ENCODE measurements at regions not wholly inside any gene's neighbourhood (a gene's known extent, or its start where the extent isn't known, plus 50 kb on each side); places are given as distances from the start of the nearest gene placed in this dataset.

DNA sequence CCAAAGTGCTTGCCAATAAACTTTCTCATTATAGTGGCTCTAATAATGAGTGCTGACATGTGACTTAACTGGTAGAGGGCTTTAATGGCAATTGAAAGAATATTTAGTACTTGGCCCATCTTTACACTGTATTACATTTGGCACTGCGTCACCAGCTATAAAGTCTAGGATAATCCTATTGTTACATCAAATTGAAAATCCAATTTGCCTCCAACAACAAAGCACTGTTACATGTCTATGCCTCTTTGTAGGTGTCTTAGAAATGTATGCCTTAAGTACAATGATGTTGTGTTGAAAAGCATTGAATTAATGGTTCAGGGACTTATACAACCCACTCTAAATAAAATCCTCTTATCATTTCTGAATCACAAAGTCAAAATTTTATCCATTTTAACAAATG lies 420.4 kb upstream of the JAG1 start:
- TF ChIP-seq, protein P1, sequence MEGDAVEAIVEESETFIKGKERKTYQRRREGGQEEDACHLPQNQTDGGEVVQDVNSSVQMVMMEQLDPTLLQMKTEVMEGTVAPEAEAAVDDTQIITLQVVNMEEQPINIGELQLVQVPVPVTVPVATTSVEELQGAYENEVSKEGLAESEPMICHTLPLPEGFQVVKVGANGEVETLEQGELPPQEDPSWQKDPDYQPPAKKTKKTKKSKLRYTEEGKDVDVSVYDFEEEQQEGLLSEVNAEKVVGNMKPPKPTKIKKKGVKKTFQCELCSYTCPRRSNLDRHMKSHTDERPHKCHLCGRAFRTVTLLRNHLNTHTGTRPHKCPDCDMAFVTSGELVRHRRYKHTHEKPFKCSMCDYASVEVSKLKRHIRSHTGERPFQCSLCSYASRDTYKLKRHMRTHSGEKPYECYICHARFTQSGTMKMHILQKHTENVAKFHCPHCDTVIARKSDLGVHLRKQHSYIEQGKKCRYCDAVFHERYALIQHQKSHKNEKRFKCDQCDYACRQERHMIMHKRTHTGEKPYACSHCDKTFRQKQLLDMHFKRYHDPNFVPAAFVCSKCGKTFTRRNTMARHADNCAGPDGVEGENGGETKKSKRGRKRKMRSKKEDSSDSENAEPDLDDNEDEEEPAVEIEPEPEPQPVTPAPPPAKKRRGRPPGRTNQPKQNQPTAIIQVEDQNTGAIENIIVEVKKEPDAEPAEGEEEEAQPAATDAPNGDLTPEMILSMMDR (IDR thresholded peaks at IDR 0.05): no peak
- TF ChIP-seq ELF1 (IDR thresholded peaks at IDR 0.05) (no peak), RAD21 (IDR thresholded peaks at IDR 0.05; ENCODE audit: low read length) (no peak), FOXM1 (IDR thresholded peaks at IDR 0.05; ENCODE audit: low read depth) (no peak), EP300 (IDR thresholded peaks at IDR 0.05; ENCODE audit: borderline replicate concordance in 1 of 2, low read depth in 1 of 2, low read length in 1 of 2) (no peak), RFX5 (IDR thresholded peaks at IDR 0.05; ENCODE audit: low read length) (no peak)
- TF ChIP-seq, protein P2, sequence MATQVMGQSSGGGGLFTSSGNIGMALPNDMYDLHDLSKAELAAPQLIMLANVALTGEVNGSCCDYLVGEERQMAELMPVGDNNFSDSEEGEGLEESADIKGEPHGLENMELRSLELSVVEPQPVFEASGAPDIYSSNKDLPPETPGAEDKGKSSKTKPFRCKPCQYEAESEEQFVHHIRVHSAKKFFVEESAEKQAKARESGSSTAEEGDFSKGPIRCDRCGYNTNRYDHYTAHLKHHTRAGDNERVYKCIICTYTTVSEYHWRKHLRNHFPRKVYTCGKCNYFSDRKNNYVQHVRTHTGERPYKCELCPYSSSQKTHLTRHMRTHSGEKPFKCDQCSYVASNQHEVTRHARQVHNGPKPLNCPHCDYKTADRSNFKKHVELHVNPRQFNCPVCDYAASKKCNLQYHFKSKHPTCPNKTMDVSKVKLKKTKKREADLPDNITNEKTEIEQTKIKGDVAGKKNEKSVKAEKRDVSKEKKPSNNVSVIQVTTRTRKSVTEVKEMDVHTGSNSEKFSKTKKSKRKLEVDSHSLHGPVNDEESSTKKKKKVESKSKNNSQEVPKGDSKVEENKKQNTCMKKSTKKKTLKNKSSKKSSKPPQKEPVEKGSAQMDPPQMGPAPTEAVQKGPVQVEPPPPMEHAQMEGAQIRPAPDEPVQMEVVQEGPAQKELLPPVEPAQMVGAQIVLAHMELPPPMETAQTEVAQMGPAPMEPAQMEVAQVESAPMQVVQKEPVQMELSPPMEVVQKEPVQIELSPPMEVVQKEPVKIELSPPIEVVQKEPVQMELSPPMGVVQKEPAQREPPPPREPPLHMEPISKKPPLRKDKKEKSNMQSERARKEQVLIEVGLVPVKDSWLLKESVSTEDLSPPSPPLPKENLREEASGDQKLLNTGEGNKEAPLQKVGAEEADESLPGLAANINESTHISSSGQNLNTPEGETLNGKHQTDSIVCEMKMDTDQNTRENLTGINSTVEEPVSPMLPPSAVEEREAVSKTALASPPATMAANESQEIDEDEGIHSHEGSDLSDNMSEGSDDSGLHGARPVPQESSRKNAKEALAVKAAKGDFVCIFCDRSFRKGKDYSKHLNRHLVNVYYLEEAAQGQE (IDR thresholded peaks at IDR 0.05; ENCODE audit: low read depth, low read length): no peak
- TF ChIP-seq, protein P3, sequence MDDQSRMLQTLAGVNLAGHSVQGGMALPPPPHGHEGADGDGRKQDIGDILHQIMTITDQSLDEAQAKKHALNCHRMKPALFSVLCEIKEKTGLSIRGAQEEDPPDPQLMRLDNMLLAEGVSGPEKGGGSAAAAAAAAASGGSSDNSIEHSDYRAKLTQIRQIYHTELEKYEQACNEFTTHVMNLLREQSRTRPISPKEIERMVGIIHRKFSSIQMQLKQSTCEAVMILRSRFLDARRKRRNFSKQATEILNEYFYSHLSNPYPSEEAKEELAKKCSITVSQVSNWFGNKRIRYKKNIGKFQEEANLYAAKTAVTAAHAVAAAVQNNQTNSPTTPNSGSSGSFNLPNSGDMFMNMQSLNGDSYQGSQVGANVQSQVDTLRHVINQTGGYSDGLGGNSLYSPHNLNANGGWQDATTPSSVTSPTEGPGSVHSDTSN (IDR thresholded peaks at IDR 0.05): no peak
- TF ChIP-seq, protein P4, sequence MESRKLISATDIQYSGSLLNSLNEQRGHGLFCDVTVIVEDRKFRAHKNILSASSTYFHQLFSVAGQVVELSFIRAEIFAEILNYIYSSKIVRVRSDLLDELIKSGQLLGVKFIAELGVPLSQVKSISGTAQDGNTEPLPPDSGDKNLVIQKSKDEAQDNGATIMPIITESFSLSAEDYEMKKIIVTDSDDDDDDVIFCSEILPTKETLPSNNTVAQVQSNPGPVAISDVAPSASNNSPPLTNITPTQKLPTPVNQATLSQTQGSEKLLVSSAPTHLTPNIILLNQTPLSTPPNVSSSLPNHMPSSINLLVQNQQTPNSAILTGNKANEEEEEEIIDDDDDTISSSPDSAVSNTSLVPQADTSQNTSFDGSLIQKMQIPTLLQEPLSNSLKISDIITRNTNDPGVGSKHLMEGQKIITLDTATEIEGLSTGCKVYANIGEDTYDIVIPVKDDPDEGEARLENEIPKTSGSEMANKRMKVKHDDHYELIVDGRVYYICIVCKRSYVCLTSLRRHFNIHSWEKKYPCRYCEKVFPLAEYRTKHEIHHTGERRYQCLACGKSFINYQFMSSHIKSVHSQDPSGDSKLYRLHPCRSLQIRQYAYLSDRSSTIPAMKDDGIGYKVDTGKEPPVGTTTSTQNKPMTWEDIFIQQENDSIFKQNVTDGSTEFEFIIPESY (IDR thresholded peaks at IDR 0.05; ENCODE audit: borderline replicate concordance, low read depth): no peak
- TF ChIP-seq, protein P5, sequence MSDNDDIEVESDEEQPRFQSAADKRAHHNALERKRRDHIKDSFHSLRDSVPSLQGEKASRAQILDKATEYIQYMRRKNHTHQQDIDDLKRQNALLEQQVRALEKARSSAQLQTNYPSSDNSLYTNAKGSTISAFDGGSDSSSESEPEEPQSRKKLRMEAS (IDR thresholded peaks at IDR 0.05; ENCODE audit: low read depth): no peak
